ENCODE measurements at regions not wholly inside any gene's neighbourhood (a gene's known extent, or its start where the extent isn't known, plus 50 kb on each side); places are given as distances from the start of the nearest gene placed in this dataset.

- in situ Hi-C loops (cut with HindIII; ENCODE audit: low pct_unique_long_range_greater_than_20kb, low sequenced_read_pairs): no loop called here
- no peaks in the 10 kb centered on the region for H3K4me1 ChIP-seq (ENCODE audit: control insufficient read depth, insufficient read depth, low read length)
- no peaks in the 10 kb centered on the region for H3K27me3 ChIP-seq (ENCODE audit: control insufficient read depth, insufficient read depth, low read length)
- no peaks in the 10 kb centered on the region for H3K36me3 ChIP-seq (ENCODE audit: control insufficient read depth, insufficient read depth, low read length)
- no TSS peak for BruUV-seq (replicated peaks)
- ATAC-seq: no peak
- CTCF ChIA-PET: interaction anchor here (0.5 kb wide), 1 partner anchor 1977 kb away, joined by 3 read pairs; no protein-coding TSS in a partner anchor
- H3K27ac ChIP-seq (ENCODE audit: low read length): no peak overlapping the region
- no peak for TF ChIP-seq REST (IDR thresholded peaks at IDR 0.05; ENCODE audit: insufficient read depth in 1 of 2, low read depth in 2 of 2, low read length in 1 of 2)
- no peak for TF ChIP-seq TCF7L2 (IDR thresholded peaks at IDR 0.05; ENCODE audit: low read depth, low read length)
- TF ChIP-seq SIN3A (IDR thresholded peaks at IDR 0.05; ENCODE audit: borderline replicate concordance, insufficient read depth, low read depth, low read length): no peak
- no peak for TF ChIP-seq POLR2AphosphoS5 (IDR thresholded peaks at IDR 0.05; ENCODE audit: low read depth, low read length)
- no peak for TF ChIP-seq CTCF (IDR thresholded peaks at IDR 0.05)
- 0 out of 2 replicates have a peak, but pooled peaks cover 3% of the 10 kb centered on the region for H3K9me3 ChIP-seq (ENCODE audit: control insufficient read depth, insufficient read depth, low read depth, low read length)
- POLR2A ChIA-PET: no interaction called here
- intact Hi-C loops (cut with micrococcal nuclease; ENCODE audit: unreplicated experiment): no loop called here
- H3K4me3 ChIP-seq (ENCODE audit: low read depth in 2 of 2, low read length in 2 of 2): no peak overlapping the region
- no peak for DNase-seq (ENCODE audit: low read depth, low spot score)
Measured at GRCh38 chr3:181888234-181888633, 176.5 kb downstream of the SOX2 start.

GRCh38 chr3:181892848-181893247 is 181.1 kb downstream of the SOX2 start:
- Histone ChIP-seq H3K27me3 (ENCODE audit: control insufficient read depth, insufficient read depth, low read length) (no peaks in the 10 kb centered on the region), H3K4me1 (ENCODE audit: control insufficient read depth, insufficient read depth, low read length) (no peaks in the 10 kb centered on the region), H3K27ac (ENCODE audit: low read length) (no peak overlapping the region), H3K36me3 (ENCODE audit: control insufficient read depth, insufficient read depth, low read length) (no peaks in the 10 kb centered on the region), H3K4me3 (ENCODE audit: low read depth in 2 of 2, low read length in 2 of 2) (no peak overlapping the region), H3K9me3 (ENCODE audit: control insufficient read depth, insufficient read depth, low read depth, low read length) (0 out of 2 replicates have a peak, but pooled peaks cover 3% of the 10 kb centered on the region)
- intact Hi-C loops (cut with micrococcal nuclease; ENCODE audit: unreplicated experiment): loop anchor here (10.0 kb wide), 1 partner anchor 188 kb away; no protein-coding TSS in a partner anchor
- ChIA-PET CTCF (no interaction called here), POLR2A (no interaction called here)
- ATAC-seq (no peak), DNase-seq (ENCODE audit: low read depth, low spot score) (no peak)
- TF ChIP-seq REST (IDR thresholded peaks at IDR 0.05; ENCODE audit: insufficient read depth in 1 of 2, low read depth in 2 of 2, low read length in 1 of 2): no peak
- TF ChIP-seq POLR2AphosphoS5 (IDR thresholded peaks at IDR 0.05; ENCODE audit: low read depth, low read length): no peak
- TF ChIP-seq SIN3A (IDR thresholded peaks at IDR 0.05; ENCODE audit: borderline replicate concordance, insufficient read depth, low read depth, low read length): no peak
- no peak for TF ChIP-seq CTCF (IDR thresholded peaks at IDR 0.05)
- in situ Hi-C loops (cut with HindIII; ENCODE audit: low pct_unique_long_range_greater_than_20kb, low sequenced_read_pairs): no loop called here
- no TSS peak for BruUV-seq (replicated peaks)

Measured in Panc1 (cell line).